ENCODE measurements at regions not wholly inside any gene's neighbourhood (a gene's known extent, or its start where the extent isn't known, plus 50 kb on each side); places are given as distances from the start of the nearest gene placed in this dataset.
A peak's percentile ranks its signal among the peaks of the same experiment; 100 is the strongest.

DNA sequence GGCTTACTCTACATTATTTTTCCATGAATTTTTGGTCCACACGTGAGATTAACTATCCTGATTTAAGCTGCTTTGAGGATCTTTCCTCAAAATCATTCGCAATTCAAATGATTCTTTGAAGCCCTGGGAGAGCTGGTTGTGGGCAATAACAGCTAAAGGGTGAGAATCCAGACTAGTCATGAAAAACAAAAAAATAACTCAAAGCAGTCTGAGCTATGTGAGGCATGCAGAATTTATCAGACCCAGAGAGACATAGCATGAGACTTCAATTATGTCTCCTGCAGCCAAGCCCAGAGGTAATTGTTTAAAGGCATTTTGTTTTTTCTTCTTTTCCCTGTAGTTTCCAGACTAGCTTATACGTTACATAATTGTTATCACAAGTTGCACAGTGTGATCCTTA is 517.3 kb upstream of the PTCHD4 start:
- no peak for TF ChIP-seq EZH2 (IDR thresholded peaks at IDR 0.05; ENCODE audit: low read length)
- Histone ChIP-seq H3K36me3 (ENCODE audit: control insufficient read depth in 2 of 2, extremely low read depth in 1 of 2, insufficient read depth in 2 of 2, low read length in 2 of 2) (no peaks in the 10 kb centered on the region), H4K20me1 (ENCODE audit: control insufficient read depth, extremely low read depth, insufficient read depth, low read length) (no peaks in the 10 kb centered on the region), H3K27me3 (ENCODE audit: control insufficient read depth, extremely low read depth, insufficient read depth, low read length) (no peaks in the 10 kb centered on the region), H3K27ac (ENCODE audit: control insufficient read depth, insufficient read depth, low read length) (no peak overlapping the region), H3K79me2 (ENCODE audit: control insufficient read depth, insufficient read depth, low read length) (no peaks in the 10 kb centered on the region), H3K4me3 (ENCODE audit: control insufficient read depth in 2 of 3, extremely low read depth in 1 of 3, insufficient read depth in 2 of 3, low read depth in 1 of 3, low read length in 3 of 3) (no peak overlapping the region), H3K9ac (ENCODE audit: control insufficient read depth, extremely low read depth, insufficient read depth, low read length) (no peak overlapping the region), H2AFZ (ENCODE audit: control insufficient read depth, low read length) (no peak overlapping the region), H3K9me1 (ENCODE audit: control insufficient read depth, extremely low read depth, insufficient read depth, low read length) (no peaks in the 10 kb centered on the region), H3K4me1 (ENCODE audit: control insufficient read depth, extremely low read depth, insufficient read depth, low read length) (peaks cover 9% of the 10 kb centered on the region), H3K9me3 (ENCODE audit: control insufficient read depth, low read depth, low read length) (no peaks in the 10 kb centered on the region), H3K4me2 (ENCODE audit: control insufficient read depth, extremely low read depth, insufficient read depth, low read depth, low read length) (no peak overlapping the region)
- DNase-seq (ENCODE audit: low read depth, low spot score) (no peak), FAIRE-seq (no peak)
- dilution Hi-C loops (cut with MboI; ENCODE audit: extremely low pct_ligation_motif_present, low sequenced_read_pairs): no loop called here

DNA sequence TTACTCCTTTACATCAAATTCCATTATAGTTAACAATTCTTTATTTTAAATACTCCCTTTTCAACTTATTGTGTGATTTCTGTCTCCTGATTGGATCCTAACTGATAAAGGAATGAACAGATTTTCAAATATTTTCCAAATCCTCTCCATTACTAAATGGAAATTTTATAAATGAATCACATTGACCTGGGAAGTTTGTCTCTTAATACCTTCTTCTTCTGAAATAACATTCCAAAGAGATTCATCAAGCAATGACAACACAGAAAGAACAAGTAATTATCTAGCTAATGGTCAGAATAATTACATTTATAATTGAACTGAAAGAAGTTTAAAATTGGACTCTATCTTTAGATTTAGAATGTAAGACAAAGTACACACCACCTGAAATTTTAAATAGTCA is 515.4 kb upstream of the PTCHD4 start:
- Histone ChIP-seq H3K9me1 (ENCODE audit: control insufficient read depth, extremely low read depth, insufficient read depth, low read length) (no peaks in the 10 kb centered on the region), H3K4me1 (ENCODE audit: control insufficient read depth, extremely low read depth, insufficient read depth, low read length) (peaks cover 9% of the 10 kb centered on the region), H2AFZ (ENCODE audit: control insufficient read depth, low read length) (no peak overlapping the region), H3K4me3 (ENCODE audit: control insufficient read depth in 2 of 3, extremely low read depth in 1 of 3, insufficient read depth in 2 of 3, low read depth in 1 of 3, low read length in 3 of 3) (no peak overlapping the region), H3K9me3 (ENCODE audit: control insufficient read depth, low read depth, low read length) (no peaks in the 10 kb centered on the region), H4K20me1 (ENCODE audit: control insufficient read depth, extremely low read depth, insufficient read depth, low read length) (no peaks in the 10 kb centered on the region), H3K27me3 (ENCODE audit: control insufficient read depth, extremely low read depth, insufficient read depth, low read length) (no peaks in the 10 kb centered on the region), H3K4me2 (ENCODE audit: control insufficient read depth, extremely low read depth, insufficient read depth, low read depth, low read length) (peak overlapping the region; percentile 14), H3K9ac (ENCODE audit: control insufficient read depth, extremely low read depth, insufficient read depth, low read length) (no peak overlapping the region), H3K79me2 (ENCODE audit: control insufficient read depth, insufficient read depth, low read length) (no peaks in the 10 kb centered on the region), H3K27ac (ENCODE audit: control insufficient read depth, insufficient read depth, low read length) (no peak overlapping the region), H3K36me3 (ENCODE audit: control insufficient read depth in 2 of 2, extremely low read depth in 1 of 2, insufficient read depth in 2 of 2, low read length in 2 of 2) (no peaks in the 10 kb centered on the region)
- DNase-seq (ENCODE audit: low read depth, low spot score) (no peak), FAIRE-seq (no peak)
- TF ChIP-seq, protein P1, sequence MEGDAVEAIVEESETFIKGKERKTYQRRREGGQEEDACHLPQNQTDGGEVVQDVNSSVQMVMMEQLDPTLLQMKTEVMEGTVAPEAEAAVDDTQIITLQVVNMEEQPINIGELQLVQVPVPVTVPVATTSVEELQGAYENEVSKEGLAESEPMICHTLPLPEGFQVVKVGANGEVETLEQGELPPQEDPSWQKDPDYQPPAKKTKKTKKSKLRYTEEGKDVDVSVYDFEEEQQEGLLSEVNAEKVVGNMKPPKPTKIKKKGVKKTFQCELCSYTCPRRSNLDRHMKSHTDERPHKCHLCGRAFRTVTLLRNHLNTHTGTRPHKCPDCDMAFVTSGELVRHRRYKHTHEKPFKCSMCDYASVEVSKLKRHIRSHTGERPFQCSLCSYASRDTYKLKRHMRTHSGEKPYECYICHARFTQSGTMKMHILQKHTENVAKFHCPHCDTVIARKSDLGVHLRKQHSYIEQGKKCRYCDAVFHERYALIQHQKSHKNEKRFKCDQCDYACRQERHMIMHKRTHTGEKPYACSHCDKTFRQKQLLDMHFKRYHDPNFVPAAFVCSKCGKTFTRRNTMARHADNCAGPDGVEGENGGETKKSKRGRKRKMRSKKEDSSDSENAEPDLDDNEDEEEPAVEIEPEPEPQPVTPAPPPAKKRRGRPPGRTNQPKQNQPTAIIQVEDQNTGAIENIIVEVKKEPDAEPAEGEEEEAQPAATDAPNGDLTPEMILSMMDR (optimal IDR thresholded peaks at IDR 0.05 in 1 of 3, IDR thresholded peaks at IDR 0.05 in 1 of 3, conservative IDR thresholded peaks at IDR 0.05 in 1 of 3; ENCODE audit: extremely low read depth in 1 of 3, insufficient read depth in 2 of 3, low read length in 3 of 3): no peak
- TF ChIP-seq EZH2 (IDR thresholded peaks at IDR 0.05; ENCODE audit: low read length): no peak
- dilution Hi-C loops (cut with MboI; ENCODE audit: extremely low pct_ligation_motif_present, low sequenced_read_pairs): no loop called here

DNA sequence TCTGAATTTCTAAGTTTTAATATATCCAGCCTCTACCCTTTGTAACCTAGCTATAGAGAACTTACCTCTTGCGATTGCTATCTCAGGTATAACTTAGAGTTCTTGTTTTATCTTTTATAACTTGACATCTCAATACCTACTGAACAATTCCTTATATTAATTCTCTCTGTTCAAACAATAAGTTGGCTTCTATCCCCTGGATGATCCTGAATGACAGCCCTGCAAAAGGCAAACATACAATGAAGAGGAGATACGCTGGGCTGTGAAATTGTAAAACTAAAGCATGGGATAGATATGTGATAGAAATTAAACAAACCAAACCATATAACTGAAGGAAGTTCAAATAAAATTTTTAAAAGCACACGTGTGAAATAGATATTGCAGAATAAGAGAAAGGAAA is 513.6 kb upstream of the PTCHD4 start:
- peaks cover 4% of the 10 kb centered on the region for H3K4me1 ChIP-seq (ENCODE audit: control insufficient read depth, extremely low read depth, insufficient read depth, low read length)
- TF ChIP-seq, protein P1 (optimal IDR thresholded peaks at IDR 0.05 in 1 of 3, IDR thresholded peaks at IDR 0.05 in 1 of 3, conservative IDR thresholded peaks at IDR 0.05 in 1 of 3; ENCODE audit: extremely low read depth in 1 of 3, insufficient read depth in 2 of 3, low read length in 3 of 3): no peak
- no peak for TF ChIP-seq EZH2 (IDR thresholded peaks at IDR 0.05; ENCODE audit: low read length)
- no peaks in the 10 kb centered on the region for H3K27me3 ChIP-seq (ENCODE audit: control insufficient read depth, extremely low read depth, insufficient read depth, low read length)
- H4K20me1 ChIP-seq (ENCODE audit: control insufficient read depth, extremely low read depth, insufficient read depth, low read length): no peaks in the 10 kb centered on the region
- dilution Hi-C loops (cut with MboI; ENCODE audit: extremely low pct_ligation_motif_present, low sequenced_read_pairs): no loop called here
- H3K9me3 ChIP-seq (ENCODE audit: control insufficient read depth, low read depth, low read length): no peaks in the 10 kb centered on the region
- FAIRE-seq: no peak
- H3K36me3 ChIP-seq (ENCODE audit: control insufficient read depth in 2 of 2, extremely low read depth in 1 of 2, insufficient read depth in 2 of 2, low read length in 2 of 2): no peaks in the 10 kb centered on the region
- no peak for DNase-seq (ENCODE audit: low read depth, low spot score)
- H3K9me1 ChIP-seq (ENCODE audit: control insufficient read depth, extremely low read depth, insufficient read depth, low read length): no peaks in the 10 kb centered on the region
- H3K27ac ChIP-seq (ENCODE audit: control insufficient read depth, insufficient read depth, low read length): no peak overlapping the region
- no peak overlapping the region for H3K4me2 ChIP-seq (ENCODE audit: control insufficient read depth, extremely low read depth, insufficient read depth, low read depth, low read length)
- no peak overlapping the region for H2AFZ ChIP-seq (ENCODE audit: control insufficient read depth, low read length)
- H3K9ac ChIP-seq (ENCODE audit: control insufficient read depth, extremely low read depth, insufficient read depth, low read length): no peak overlapping the region
- no peak overlapping the region for H3K4me3 ChIP-seq (ENCODE audit: control insufficient read depth in 2 of 3, extremely low read depth in 1 of 3, insufficient read depth in 2 of 3, low read depth in 1 of 3, low read length in 3 of 3)
- no peaks in the 10 kb centered on the region for H3K79me2 ChIP-seq (ENCODE audit: control insufficient read depth, insufficient read depth, low read length)

Data from keratinocyte (primary cell).